HL-60 (cell line): ENCODE measurements at regions not wholly inside any gene's neighbourhood (a gene's known extent, or its start where the extent isn't known, plus 50 kb on each side); places are given as distances from the start of the nearest gene placed in this dataset.
"Not testable (repeated sequence)": the region's sequence is repeated elsewhere in the genome, so short reads cannot be mapped to it uniquely, and the experiment has no call there.

Experiments used
- DNase-seq, 2 experiments: peaks; one replicate each; pipeline ENCODE4 v3.0.0-alpha.2; 2010 to 2020; ENCODE audit warnings: low read depth in 1 of 2, low spot score in 1 of 2
- H3K27ac ChIP-seq: fragments of 250-450 bp; sonication (Bioruptor Pico); replicated peaks from 2 replicates; pipeline ENCODE4 v1.5.1; 2020; ENCODE audit warnings: mild to moderate bottlenecking, moderate library complexity
- H3K27me3 ChIP-seq: fragments of 250-450 bp; sonication (Bioruptor Pico); 2 replicates; pipeline ENCODE4 v1.5.1; 2021; ENCODE audit warnings: mild to moderate bottlenecking, moderate library complexity; ENCODE audit not compliant: insufficient read depth, poor library complexity, severe bottlenecking
- H3K4me3 ChIP-seq: replicated peaks from 2 replicates; pipeline ENCODE4 v1.5.1; 2011; ENCODE audit warnings: mild to moderate bottlenecking, control low read depth, low read length; ENCODE audit not compliant: insufficient read depth
- GABPA ChIP-seq: IDR thresholded peaks from 2 replicates; pipeline ENCODE4 v1.6.1; 2012; ENCODE audit warnings: low read depth
- POLR2AphosphoS5 ChIP-seq: IDR thresholded peaks from 2 replicates; pipeline ENCODE4 v1.6.1; 2012; ENCODE audit warnings: low read depth
- SPI1 ChIP-seq: IDR thresholded peaks from 2 replicates; pipeline ENCODE4 v1.6.1; 2012; ENCODE audit warnings: low read depth, mild to moderate bottlenecking, borderline replicate concordance
- TF ChIP-seq, protein P1 (sequence below): IDR thresholded peaks from one replicate; pipeline ENCODE4 v1.5.1; 2011; ENCODE audit warnings: low read length, control low read depth, inconsistent platforms; ENCODE audit not compliant: insufficient read depth
- TF ChIP-seq, protein P2 (sequence below): IDR thresholded peaks from 2 replicates; pipeline ENCODE4 v1.6.1; 2012; ENCODE audit warnings: low read depth; ENCODE audit not compliant: insufficient replicate concordance

DNA sequence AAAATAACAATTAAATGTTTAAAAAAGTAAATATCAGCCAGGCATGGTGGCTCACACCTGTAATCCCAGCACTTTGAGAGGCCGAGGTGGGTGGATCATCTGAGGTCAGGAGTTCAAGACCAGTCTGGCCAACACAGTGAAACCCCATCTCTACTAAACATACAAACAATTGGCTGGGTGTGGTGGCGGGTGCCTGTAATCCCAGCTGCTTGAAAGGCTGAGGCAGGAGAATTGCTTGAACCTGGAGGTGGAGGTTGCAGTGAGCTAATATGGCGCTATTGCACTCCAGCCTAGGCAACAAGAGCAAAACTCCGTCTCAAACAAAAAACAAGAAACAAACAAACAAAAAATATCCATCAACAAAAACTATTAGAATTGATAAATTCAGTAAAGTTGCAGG, 77.5 kb downstream of the SNX5 start:
- not testable (repeated sequence) for H3K27me3 ChIP-seq, H3K27ac ChIP-seq, H3K4me3 ChIP-seq, DNase-seq

DNA sequence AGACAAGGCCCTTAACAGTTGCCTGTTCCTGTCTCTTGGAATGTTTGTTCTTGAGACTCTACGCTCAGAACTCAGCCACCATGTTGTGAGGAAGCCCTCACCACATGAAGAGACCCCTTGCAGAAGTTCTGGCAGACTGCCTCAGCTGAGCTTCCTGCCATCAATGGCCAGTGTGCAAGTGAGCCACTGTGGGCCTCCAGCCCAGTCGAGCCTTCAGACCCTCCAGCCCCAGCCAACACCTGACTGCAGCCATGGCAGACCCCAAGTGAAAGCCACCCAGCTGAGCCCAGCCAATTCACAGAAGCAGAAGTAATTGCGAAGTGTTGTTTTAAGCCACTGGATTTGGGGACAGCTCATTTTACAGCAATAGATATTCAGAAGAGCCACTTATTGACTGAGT, 78.3 kb downstream of the SNX5 start:
- no peak overlapping the region for H3K27ac ChIP-seq
- DNase-seq = no peak
- no peak overlapping the region for H3K4me3 ChIP-seq
- H3K27me3 ChIP-seq = no peaks in the 10 kb centered on the region
- no peak for TF ChIP-seq GABPA
- TF ChIP-seq SPI1 = no peak
- no peak for TF ChIP-seq POLR2AphosphoS5
- TF ChIP-seq, protein P1, sequence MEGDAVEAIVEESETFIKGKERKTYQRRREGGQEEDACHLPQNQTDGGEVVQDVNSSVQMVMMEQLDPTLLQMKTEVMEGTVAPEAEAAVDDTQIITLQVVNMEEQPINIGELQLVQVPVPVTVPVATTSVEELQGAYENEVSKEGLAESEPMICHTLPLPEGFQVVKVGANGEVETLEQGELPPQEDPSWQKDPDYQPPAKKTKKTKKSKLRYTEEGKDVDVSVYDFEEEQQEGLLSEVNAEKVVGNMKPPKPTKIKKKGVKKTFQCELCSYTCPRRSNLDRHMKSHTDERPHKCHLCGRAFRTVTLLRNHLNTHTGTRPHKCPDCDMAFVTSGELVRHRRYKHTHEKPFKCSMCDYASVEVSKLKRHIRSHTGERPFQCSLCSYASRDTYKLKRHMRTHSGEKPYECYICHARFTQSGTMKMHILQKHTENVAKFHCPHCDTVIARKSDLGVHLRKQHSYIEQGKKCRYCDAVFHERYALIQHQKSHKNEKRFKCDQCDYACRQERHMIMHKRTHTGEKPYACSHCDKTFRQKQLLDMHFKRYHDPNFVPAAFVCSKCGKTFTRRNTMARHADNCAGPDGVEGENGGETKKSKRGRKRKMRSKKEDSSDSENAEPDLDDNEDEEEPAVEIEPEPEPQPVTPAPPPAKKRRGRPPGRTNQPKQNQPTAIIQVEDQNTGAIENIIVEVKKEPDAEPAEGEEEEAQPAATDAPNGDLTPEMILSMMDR = no peak
- TF ChIP-seq, protein P2, sequence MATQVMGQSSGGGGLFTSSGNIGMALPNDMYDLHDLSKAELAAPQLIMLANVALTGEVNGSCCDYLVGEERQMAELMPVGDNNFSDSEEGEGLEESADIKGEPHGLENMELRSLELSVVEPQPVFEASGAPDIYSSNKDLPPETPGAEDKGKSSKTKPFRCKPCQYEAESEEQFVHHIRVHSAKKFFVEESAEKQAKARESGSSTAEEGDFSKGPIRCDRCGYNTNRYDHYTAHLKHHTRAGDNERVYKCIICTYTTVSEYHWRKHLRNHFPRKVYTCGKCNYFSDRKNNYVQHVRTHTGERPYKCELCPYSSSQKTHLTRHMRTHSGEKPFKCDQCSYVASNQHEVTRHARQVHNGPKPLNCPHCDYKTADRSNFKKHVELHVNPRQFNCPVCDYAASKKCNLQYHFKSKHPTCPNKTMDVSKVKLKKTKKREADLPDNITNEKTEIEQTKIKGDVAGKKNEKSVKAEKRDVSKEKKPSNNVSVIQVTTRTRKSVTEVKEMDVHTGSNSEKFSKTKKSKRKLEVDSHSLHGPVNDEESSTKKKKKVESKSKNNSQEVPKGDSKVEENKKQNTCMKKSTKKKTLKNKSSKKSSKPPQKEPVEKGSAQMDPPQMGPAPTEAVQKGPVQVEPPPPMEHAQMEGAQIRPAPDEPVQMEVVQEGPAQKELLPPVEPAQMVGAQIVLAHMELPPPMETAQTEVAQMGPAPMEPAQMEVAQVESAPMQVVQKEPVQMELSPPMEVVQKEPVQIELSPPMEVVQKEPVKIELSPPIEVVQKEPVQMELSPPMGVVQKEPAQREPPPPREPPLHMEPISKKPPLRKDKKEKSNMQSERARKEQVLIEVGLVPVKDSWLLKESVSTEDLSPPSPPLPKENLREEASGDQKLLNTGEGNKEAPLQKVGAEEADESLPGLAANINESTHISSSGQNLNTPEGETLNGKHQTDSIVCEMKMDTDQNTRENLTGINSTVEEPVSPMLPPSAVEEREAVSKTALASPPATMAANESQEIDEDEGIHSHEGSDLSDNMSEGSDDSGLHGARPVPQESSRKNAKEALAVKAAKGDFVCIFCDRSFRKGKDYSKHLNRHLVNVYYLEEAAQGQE = no peak

DNA sequence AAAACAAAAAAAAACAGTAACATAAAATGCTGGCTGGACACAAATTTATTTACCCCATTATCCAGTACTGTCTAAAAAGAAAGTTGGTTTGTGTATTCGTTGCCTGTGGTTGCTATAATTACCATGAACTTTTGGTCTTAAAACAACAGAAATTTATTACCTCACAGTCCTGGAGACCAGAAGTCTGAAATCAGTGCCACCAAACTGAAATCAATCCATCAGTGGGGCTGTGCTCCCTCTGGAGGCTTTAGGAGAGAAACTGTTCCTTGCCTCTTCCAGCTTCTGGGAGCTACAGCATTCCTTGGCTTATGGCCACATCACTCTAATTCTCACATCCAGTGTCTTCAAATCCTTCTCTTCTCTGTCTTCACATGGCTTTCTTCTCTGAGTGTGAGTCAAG, 79.4 kb downstream of the SNX5 start:
- Histone ChIP-seq H3K4me3 (no peak overlapping the region), H3K27ac (no peak overlapping the region), H3K27me3 (no peaks in the 10 kb centered on the region)
- no peak for DNase-seq
- TF ChIP-seq, protein P2 = no peak
- TF ChIP-seq SPI1 (no peak), POLR2AphosphoS5 (no peak)
- TF ChIP-seq, protein P1 = no peak

DNA sequence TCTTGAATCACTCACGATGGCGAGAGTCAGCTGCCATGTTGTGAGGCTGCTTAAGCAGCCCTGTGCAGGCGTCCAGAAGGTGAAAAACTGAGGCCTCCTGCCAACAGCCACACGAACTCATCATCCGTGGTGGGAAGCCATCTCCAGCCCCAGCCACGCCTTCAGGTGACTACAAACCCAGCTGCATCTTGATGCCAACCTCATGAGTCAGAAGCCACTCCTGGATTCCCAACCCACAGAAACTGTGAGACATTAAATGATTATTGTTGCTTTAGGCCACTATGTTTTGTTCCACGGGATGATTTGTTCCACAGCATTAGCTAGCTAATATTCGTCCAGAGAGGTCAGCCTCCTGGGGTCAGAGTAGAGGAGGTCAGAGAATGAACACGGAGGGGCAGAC, 80.5 kb downstream of the SNX5 start:
- no peak for DNase-seq
- TF ChIP-seq, protein P2 = no peak
- TF ChIP-seq POLR2AphosphoS5 = no peak
- TF ChIP-seq, protein P1 = no peak
- no peak for TF ChIP-seq GABPA
- TF ChIP-seq SPI1 = no peak
- no peak overlapping the region for H3K4me3 ChIP-seq
- H3K27me3 ChIP-seq = no peaks in the 10 kb centered on the region
- H3K27ac ChIP-seq = no peak overlapping the region
